ENCODE measurements at regions not wholly inside any gene's neighbourhood (a gene's known extent, or its start where the extent isn't known, plus 50 kb on each side); places are given as distances from the start of the nearest gene placed in this dataset.

DNA sequence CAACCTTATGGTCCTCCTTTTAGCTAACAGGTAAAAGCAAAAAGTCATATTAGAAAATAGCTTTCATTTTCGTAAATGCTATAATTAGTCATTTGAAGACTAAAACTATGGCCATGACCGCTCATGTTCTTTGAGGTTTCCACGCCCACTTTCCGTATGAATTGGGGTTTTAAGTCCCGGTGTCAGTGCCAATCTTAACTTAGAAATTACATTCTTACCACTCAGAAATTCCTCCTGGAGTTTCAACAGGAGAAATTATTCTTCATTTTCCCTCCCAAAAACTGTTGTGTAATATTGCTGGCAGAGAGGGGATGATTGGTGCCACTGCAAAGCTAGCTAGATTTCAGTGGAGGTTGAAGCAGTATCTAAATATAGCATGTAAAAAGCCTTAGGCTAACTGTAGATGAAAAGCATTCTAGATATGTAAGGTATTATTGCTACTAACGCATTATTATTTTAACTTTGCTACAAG lies 71.0 kb upstream of the MDFIC2 start:
- no peak for DNase-seq (ENCODE audit: low read depth in 2 of 2)

DNA sequence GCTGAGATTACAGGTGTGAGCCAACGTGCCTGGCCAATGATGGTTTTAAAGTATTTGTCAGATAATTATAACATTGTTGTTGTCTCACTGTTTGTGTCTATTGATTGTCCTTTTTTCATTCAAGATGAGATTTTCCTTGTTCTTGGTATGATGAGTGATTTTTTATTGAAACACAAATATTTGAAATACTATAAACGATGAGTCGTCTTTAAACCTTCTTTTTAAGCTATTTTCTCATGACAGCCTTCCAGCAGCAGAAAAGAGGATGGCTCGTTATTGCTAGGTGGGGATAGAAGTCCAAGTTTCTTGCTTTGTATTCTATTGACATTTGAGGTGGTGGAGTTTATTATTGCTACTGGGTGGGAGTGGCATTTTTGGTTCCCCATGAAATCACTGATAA lies 61.7 kb upstream of the MDFIC2 start:
- DNase-seq (ENCODE audit: low read depth in 2 of 2), result no peak
